Prostate gland (tissue), 2 donors: ENCODE measurements at regions not wholly inside any gene's neighbourhood (a gene's known extent, or its start where the extent isn't known, plus 50 kb on each side); places are given as distances from the start of the nearest gene placed in this dataset.

ENCODE experiments used
- POLR2A ChIP-seq: fragments of 450-650 bp; IDR thresholded peaks from one replicate; pipeline ENCODE4 v1.6.1; 2016; ENCODE audit warnings: antibody characterized with exemption, mild to moderate bottlenecking
- POLR2AphosphoS5 ChIP-seq: sonication (generic); formaldehyde crosslinking; IDR thresholded peaks from one replicate; pipeline ENCODE4 v1.6.1; 2017; ENCODE audit warnings: antibody characterized with exemption
- TF ChIP-seq, protein P1 (sequence below), 4 experiments: fragments of 200-600 bp in 2 of 4; fragments of 450-650 bp in 2 of 4; sonication (generic) in 2 of 4; IDR thresholded peaks; 1 replicate in 3 of 4; 2 replicates in 1 of 4; pipeline ENCODE4 v1.5.1; 2016 to 2019; ENCODE audit warnings: antibody characterized with exemption in 4 of 4, mild to moderate bottlenecking in 2 of 4, moderate library complexity in 2 of 4

DNA sequence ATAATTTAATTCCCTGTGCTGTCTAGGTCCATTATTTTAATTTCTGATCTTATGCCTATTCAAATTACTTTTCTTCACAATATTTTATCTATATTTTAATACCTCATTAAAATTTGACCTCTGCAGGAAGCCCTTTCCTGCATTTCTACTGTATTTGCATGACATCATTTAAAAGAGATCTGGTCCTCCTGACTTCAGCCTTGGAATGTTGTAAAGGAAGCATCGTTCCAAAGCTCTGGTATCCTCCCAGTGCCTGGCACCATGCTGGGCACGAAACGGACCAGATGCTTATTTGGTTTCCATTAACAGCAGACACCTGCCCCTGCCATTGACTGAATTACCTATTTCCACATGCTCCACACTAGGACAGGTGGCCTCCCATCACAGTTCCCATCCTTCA is 247.5 kb downstream of the KLF6 start:
- TF ChIP-seq POLR2AphosphoS5 (no peak), POLR2A (no peak)
- TF ChIP-seq, protein P1, sequence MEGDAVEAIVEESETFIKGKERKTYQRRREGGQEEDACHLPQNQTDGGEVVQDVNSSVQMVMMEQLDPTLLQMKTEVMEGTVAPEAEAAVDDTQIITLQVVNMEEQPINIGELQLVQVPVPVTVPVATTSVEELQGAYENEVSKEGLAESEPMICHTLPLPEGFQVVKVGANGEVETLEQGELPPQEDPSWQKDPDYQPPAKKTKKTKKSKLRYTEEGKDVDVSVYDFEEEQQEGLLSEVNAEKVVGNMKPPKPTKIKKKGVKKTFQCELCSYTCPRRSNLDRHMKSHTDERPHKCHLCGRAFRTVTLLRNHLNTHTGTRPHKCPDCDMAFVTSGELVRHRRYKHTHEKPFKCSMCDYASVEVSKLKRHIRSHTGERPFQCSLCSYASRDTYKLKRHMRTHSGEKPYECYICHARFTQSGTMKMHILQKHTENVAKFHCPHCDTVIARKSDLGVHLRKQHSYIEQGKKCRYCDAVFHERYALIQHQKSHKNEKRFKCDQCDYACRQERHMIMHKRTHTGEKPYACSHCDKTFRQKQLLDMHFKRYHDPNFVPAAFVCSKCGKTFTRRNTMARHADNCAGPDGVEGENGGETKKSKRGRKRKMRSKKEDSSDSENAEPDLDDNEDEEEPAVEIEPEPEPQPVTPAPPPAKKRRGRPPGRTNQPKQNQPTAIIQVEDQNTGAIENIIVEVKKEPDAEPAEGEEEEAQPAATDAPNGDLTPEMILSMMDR (IDR thresholded peaks at IDR 0.05), result no peak
